HG03469 (cell line): ENCODE measurements at regions not wholly inside any gene's neighbourhood (a gene's known extent, or its start where the extent isn't known, plus 50 kb on each side); places are given as distances from the start of the nearest gene placed in this dataset.
"Not testable (repeated sequence)": the region's sequence is repeated elsewhere in the genome, so short reads cannot be mapped to it uniquely, and the experiment has no call there.

Source experiments
- ATAC-seq: cut with Tn5 transposase; IDR thresholded peaks from one replicate; pipeline ENCODE4 v1.9.1; 2021; ENCODE audit warnings: mild to moderate bottlenecking, moderate library complexity, moderate number of reproducible peaks; ENCODE audit not compliant: unreplicated experiment

DNA sequence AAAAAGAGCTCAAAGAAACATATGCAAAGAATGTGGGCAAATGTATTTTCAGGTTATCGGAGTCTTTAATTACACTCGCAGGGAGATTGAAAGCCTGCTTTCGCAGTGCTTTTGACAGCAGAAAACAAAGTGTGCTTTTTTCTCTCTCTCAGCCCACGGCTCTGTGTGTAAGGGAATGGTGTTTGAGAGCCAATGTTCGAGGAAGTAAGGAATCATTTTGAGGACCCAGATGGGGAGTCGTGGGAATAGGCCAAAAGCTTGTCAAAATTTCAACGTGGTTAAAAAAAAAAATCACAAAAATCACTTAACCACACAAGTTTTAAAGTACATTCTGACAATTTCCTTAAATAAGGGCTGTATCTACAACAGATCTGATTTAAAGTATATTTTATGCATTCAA is 197.1 kb upstream of the IRS2 start:
- ATAC-seq: no peak

DNA sequence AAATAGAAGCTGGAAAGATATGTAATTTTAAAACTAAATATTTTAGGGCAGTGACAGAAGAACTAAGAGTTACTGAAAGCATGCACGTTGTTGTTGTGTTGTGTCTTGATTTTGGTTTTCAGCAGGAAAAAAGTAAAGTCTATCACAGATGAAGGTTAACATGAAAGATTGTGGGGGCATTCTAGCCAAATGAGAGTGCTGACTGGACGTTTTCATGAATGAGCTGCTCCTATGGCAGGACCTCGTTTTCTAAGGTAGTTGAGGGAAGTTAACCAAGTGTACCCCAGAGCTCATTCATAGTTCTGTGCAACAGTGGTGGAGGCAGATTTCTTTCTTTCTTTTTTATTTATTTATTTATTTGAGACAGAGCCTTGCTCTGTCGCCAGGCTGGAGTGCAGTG is 194.6 kb upstream of the IRS2 start:
- ATAC-seq: no peak

DNA sequence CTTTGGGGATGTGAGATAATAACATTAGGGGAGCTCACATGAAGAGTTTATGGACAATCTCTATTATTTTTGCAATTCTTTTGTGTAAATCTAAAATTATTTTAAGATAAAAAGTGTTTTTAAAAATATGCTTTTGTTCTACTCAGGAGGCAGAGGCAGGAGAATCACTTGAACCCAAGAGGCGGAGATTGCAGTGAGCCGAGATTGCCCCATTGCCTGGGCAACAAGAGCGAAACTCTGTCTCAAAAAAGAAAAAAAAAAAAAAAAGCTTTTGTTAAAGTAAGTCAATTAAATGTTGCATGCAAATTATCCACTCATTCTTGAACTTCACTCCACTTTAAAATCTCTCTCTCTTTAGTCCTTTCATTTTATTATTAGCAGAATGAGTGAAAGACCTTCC is 193.3 kb upstream of the IRS2 start:
- ATAC-seq: not testable (repeated sequence)

DNA sequence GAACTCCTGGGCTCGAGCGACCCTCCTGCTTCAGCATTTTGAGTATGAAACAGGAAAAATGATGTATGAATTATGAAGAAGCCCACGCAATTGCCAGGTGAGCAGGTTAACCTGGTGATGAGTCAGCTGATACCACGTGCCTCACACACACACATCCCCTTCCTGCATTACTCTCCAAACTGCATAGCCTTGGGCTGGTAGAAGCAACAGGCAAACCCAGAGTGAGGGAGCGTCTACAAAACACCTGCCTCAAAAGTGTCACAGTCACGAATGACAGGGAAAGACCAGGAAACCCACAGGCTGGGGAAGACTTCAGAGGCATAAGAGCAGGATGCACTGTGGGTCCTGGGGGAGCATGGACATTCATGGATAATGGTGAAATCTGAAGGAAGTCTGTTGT is 192.8 kb upstream of the IRS2 start:
- ATAC-seq: no peak

DNA sequence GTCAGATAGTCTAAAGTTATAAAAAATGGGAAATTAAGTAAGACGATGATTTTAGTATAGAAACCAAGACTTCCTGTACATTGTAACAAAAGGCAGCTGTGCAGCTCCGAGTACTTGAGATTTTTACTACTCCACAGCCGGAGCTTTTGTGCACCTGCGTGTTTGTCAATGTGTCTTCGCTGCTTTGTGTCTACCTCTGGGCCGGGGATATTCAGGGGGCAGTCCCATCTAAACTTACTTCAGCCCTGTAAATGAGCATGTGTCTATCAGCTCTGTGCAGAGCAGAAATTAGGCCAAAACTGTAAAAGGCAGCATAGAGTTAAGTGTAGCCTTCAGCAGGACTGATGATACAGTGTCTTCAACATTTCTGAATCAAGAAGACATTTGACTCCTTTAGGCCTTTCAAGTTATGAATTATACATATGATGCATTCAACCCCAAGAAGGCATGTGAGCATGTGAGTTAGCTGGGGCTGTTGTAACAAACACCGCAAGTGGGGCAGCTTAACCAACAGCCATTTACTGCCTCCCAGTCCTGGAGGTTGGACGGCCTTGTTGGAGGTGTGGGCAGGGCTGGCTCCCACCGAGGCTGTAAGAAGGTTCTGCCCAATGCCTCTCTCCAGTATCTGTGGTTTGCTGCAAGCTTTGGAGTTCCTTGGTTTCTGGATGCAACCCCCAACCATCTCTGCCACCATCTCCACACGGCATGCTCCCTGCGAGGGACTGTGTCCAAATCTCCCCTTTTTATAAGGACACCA is 191.0 kb upstream of the IRS2 start:
- no peak for ATAC-seq

DNA sequence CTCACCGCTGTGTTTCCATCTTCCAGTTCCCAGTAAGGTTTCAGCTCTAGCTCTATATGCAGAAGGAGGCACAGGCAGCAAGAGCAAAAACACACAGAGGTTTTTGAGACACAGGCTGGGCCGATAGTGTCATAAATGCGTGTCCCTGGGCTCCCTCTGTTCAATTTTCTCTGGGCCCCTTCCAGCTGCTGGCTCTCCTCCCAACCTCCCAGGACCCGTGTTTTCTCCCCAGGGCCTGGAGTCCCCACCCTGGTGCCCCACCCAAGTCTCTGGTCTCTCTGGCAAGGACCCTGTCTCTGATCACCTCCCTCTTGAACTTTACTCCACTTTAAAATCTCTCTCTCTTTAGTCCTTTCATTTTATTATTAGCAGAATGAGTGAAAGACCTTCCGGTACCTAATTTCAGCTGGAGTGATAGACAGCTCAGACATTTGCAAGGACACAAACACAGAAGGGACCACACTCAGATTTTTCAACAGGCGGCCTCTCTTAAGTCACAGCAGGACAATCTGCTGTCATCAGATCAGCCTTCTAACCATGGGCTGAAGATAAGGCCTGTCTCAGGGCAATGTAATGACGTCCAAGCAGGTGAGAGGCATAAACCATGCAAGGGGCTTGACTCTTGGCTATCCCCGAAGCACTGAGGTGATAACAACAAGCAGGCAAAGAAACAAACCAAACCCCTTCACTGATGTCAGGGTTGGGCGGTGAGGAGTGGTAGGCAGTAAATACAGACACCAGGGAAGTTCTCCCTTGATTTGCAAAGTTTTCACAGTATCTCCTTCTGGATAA is 190.0 kb upstream of the IRS2 start:
- ATAC-seq: no peak

DNA sequence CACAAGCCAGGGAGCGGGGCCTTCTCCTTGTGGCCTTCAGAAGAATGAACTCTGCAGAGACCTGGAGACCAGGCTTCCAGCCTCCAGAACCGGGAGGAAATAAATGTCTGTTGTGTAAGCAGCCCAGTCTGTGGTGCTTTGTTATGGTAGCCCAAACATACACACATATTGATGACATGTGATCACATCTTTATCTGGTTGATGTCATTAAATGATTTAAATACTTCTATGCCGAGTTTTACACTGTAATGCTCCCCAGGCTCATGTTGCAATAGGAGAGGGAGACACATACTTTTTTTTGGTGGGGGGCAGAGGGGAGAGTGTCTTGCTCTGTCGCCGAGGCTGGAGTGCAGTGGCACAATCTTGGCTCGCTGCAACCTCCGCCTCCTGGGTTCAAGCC is 188.0 kb upstream of the IRS2 start:
- ATAC-seq: no peak

DNA sequence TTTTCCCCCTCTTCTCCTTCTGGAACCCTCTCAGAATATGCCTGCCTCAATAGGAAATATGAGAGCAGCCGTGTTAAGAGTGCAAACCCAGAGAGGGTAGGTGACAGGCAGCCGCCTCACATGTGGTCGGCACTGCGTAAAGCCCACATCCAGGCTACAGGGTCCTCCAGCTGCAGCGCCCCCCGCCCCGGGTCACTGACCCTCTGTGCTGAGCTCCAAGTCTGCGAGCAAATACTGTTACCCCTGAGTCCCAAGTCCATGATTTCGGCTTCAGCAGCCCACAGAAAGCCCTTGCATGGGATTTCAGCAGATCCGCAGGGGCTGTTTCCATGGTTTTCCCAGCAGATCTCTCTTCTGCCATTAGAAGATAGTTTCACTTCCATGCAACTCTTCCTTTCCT is 186.9 kb upstream of the IRS2 start:
- ATAC-seq: no peak

DNA sequence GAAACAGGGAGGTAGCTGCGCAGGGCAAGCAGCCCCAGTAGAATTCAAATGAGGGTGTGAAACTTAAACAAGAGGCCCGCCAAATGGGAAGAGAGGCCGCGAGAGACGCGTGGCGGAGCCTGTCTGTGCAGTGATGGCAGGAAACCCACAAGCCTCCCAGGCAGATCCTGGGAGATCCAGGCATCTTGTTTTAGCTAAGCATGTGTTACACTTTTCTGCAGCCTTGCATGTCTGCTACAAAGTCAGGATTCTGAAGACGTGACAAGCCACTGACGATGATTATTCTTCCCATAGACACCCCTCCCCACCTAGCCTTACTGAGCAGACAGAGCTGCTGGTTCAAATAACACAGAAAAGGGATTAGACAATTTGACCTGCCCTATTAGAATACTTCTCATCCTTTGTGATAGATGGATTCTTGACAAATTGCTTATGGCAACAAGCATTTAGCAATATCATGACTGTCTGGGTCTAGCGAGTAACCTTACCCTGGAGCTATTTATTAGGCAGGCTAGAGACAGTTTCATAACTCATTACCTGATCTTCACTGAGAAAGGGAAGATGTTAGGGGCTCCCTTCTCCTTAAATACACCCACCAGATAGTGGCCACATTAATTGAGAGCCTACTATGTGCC is 185.2 kb upstream of the IRS2 start:
- ATAC-seq: no peak

DNA sequence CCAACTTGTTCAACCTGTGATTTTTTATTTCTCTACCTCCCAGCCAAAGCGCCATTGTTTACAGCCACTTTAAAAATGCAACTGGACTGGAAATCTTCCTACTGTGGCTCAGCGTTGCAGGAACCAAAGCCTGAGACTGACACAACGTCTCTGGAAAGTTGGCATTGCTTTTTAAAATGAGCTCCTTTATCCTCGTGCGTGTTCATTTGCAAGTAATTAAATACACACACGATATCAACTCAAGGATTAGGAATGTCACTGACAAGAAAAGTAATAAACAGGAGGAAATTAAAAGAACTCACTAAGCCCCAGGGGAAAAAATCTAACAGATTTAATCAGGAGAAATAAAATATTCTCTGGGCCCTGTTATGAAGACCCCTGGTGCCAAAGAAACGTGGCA is 184.6 kb upstream of the IRS2 start:
- ATAC-seq: no peak

DNA sequence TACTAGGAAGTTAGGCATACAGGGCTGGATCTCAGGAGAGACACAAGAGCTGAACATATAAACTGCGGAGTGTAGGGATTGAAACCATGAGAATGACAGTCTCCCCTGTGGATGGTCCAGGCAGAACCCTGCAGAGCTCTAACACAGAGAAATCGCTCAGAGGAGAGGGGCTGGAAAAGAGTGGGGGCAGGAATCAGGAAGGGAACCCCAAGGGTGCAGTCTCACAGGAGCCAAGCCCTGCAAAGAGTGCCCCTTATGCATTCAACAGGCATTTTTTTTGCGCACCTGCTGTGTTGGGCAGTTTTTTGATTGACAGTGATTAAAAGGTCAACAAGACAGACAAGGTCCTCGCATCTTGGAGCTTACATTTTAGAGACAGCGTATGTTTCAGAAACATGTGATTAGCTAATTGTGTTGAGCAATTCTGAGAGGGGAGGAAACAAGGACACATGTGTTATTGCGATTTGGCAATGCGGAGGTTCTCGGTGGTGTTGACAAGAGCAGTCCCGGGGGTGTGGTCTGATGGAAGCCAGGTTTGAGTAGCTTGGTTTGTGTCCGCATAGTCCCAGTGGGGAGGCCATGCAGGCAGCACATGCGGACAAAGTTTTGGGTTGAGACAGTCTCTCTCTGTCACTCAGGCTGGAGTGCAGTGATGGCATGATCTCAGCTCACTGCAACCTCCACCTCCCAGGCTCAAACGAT is 182.6 kb upstream of the IRS2 start:
- ATAC-seq: no peak

DNA sequence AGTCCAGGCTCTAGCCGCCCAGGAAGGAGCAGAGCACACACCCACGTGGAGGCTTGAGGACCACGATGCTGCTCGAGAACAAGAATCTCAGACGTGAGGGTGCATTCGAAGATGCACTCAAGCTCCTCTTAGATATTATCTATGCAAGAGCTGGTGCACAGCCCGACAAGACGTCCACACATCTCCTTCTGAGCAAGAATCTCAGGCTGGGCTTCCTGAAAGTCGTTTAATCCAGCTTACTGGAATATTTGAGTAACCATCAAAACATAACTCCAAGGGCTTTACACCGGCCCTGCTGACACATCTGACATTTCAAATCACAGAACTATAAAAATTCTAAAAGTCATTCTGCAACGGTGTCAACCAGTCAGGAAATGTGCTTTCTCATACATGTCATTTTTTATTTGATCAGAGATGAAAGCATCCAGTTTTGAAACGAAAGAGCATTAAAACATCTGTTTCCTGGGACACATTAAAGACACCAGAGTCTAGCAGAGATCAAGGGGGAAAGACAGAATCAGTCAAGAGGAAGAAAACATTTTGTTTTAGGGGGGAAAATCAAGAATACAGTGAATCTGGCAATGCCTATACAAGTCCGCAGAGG is 177.7 kb upstream of the IRS2 start:
- no peak for ATAC-seq

DNA sequence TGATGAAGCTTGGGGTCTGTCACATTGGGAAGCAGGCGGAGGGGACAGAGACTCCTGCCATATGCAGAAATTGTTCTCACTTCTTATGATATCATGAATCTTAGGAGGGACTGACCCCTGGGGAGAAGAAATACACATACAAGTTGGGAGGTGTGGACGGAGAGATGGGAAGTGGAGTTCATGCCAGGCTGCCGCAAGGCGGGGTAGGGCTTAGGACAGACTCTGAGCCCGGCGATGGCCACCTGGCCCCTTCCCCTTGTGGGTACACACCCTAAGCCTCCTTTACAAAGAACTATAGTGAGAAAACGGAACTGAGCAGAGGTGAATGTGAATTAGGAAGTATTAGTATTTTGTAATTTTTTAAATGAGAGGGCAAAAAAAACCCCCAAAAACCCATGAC is 177.0 kb upstream of the IRS2 start:
- ATAC-seq: no peak

DNA sequence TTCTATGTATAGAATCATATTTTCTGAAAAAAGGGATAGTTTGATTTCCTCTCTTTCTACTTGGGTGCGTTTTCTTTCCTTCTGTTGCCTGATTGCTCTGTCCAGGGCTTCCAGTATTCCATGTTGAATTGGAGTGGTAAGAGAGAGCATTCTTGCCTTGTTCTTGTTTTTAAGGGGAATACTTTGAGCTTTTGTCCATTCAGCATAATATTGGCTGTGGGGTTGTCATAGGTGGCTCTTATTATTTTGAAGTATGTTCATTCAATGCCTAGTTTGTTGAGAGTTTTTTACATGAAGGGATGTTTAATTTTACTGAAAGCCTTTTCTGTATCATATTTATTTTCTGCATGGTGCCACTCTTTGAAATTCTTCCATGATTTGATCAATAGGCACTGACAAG is 173.5 kb upstream of the IRS2 start:
- no peak for ATAC-seq

DNA sequence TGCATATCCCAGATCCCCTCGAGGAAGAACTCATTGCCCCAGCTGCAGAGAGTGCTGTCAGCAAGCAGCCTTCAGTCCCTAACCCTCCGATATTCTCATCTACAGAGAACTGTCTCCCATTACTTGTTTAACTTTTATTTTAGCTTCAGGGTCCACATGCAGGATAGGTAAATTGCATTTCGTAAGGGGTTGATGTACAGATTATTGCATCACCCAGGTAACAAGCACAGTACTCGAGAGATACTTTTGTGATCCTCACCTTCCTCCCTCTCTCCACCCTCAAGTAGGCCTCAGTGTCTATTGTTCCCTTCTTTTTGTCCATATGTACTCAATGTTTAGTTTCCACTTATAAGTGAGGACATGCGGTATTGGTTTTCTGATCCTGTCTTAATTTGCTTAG is 171.5 kb upstream of the IRS2 start:
- no peak for ATAC-seq

DNA sequence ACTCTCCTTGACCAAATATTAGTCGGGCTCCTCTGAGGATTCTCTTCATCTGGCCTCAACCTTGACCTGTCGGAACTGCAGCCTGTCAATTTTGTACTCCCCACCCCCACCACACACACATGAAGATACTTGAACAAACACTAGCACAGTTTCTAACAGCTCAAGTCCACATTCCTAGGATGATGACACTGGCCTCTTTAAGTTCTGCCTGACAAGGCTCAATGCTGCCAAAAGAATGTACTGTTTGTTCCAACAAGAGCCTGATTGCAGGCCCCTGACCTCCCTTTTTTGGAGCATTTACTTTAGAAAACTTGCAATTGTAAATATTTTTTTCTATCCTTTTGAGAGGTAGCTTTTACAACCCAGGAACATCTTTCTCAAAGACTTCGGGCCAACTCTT is 169.2 kb upstream of the IRS2 start:
- ATAC-seq: no peak

DNA sequence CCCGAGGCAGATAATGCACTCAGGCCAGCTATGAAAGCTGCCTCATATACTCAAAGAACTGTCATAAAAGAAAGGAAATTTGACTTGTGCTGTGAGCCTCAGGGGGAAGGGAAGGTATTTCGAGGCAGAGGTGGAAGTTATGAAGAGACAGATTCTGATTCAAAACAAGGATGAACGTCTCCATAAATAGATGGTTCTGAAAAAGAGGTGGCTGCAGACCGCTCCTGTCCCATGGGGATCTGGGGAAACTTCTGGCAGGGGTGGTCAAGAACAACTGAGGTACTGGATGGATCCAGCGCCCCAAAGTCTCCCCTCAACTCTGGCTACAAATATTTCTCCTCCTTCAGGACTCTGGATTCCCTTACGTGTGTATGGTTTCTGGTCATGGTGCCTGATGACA is 168.1 kb upstream of the IRS2 start:
- ATAC-seq: no peak

DNA sequence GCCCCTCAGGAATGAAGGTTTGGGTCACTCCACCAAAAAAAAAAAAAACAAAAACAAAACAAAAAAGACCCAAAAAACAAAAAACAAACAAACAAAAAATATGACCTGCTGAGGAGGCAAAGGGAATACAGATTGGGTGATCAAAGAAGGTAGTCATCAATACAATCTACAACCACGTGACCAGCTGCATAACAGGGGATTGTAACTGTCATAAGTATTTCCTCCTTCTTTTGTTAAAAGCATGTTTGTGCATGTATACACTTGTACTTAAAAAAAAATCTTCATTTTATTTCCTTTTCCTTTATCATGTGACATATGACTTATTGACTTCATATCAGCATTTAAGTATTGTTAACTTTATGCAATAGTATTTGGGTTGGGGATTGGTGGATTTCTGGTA is 165.1 kb upstream of the IRS2 start:
- no peak for ATAC-seq

DNA sequence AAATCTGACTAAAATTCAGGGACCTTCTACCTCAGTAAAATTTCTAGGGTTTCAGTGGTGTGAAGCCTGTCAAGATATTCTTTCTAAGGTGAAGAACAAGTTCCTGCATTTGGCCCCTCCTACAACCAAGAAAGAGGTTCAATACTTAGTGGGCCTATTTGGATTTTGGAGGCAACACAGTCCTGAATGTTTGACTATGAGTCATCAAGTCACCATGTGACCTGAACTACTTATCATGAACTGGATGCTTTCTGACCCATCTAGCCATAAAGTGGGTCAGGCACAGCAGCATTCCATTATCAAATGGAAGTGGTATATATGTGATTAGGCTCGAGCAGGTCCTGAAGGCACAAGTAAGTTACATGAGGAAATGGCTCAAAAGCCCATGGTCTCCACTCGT is 163.0 kb upstream of the IRS2 start:
- ATAC-seq: no peak

DNA sequence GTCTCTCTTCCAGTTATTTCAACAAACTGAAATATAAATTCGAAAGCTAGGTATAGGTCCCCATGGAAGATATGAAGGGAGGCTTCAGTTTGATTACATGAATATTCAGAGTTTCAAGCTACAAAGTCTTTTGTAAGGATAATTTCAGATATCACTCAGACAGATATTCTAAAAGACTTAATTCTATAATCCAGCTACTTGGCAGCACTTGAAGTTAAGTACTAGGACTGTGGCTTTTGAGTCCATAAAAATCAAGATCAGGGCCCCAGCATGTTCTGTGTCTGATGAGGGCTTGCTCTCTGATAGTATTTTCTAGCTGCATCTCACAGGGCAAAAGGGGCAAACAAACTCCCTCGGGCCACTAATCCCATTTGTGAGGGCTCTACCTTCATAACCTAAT is 160.6 kb upstream of the IRS2 start:
- ATAC-seq: no peak
